ENCODE measurements at regions not wholly inside any gene's neighbourhood (a gene's known extent, or its start where the extent isn't known, plus 50 kb on each side); places are given as distances from the start of the nearest gene placed in this dataset.

- no peak for DNase-seq
Measured at GRCh38 chr10:33565231-33565630, 230.8 kb upstream of the NRP1 start.

GRCh38 chr10:33559105-33559504 is 224.6 kb upstream of the NRP1 start:
- no peak for DNase-seq

- DNase-seq = no peak
Measured at GRCh38 chr10:33557313-33557712, 222.8 kb upstream of the NRP1 start.

GRCh38 chr10:33556620-33557019 is 222.2 kb upstream of the NRP1 start:
- no peak for DNase-seq

GRCh38 chr10:33556103-33556502 is 221.6 kb upstream of the NRP1 start:
- no peak for DNase-seq

- DNase-seq = peak in 12 of 58 donors; percentile 5 to 50 (median 20)
Measured at GRCh38 chr10:33553748-33554571, 219.5 kb upstream of the NRP1 start.

GRCh38 chr10:33552290-33552689 is 217.8 kb upstream of the NRP1 start:
- DNase-seq = no peak

- no peak for DNase-seq
Measured at GRCh38 chr10:33550811-33551210, 216.3 kb upstream of the NRP1 start.

GRCh38 chr10:33547976-33548375 is 213.5 kb upstream of the NRP1 start:
- no peak for DNase-seq

GRCh38 chr10:33546031-33546430 is 211.6 kb upstream of the NRP1 start:
- DNase-seq = no peak

- DNase-seq = no peak
Measured at GRCh38 chr10:33542752-33543505, 208.5 kb upstream of the NRP1 start.

- DNase-seq = no peak
Measured at GRCh38 chr10:33539116-33539515, 204.6 kb upstream of the NRP1 start.

- DNase-seq = no peak
Measured at GRCh38 chr10:33537066-33537465, 202.6 kb upstream of the NRP1 start.

- no peak for DNase-seq
Measured at GRCh38 chr10:33536508-33536907, 202.0 kb upstream of the NRP1 start.

- no peak for DNase-seq
Measured at GRCh38 chr10:33535866-33536265, 201.4 kb upstream of the NRP1 start.

GRCh38 chr10:33534416-33534815 is 199.9 kb upstream of the NRP1 start:
- DNase-seq = peak in 1 of 58 donors; percentile 2

GRCh38 chr10:33533612-33534011 is 199.1 kb upstream of the NRP1 start:
- no peak for DNase-seq

- DNase-seq = no peak
Measured at GRCh38 chr10:33532901-33533300, 198.4 kb upstream of the NRP1 start.

- DNase-seq = no peak
Measured at GRCh38 chr10:33529234-33529633, 194.8 kb upstream of the NRP1 start.

GRCh38 chr10:33524966-33525365 is 190.5 kb upstream of the NRP1 start:
- no peak for DNase-seq

- DNase-seq = no peak
Measured at GRCh38 chr10:33524041-33524440, 189.6 kb upstream of the NRP1 start.

- DNase-seq = no peak
Measured at GRCh38 chr10:33523236-33523792, 188.8 kb upstream of the NRP1 start.

Data from anterior cingulate cortex (tissue), 58 donors.